Fibroblast of the conjunctiva (primary cell): ENCODE measurements at regions not wholly inside any gene's neighbourhood (a gene's known extent, or its start where the extent isn't known, plus 50 kb on each side); places are given as distances from the start of the nearest gene placed in this dataset.
A peak's percentile ranks its signal among the peaks of the same experiment; 100 is the strongest.

Experiments used
- DNase-seq: peaks from one replicate; pipeline ENCODE4 v3.0.0-alpha.2; 2010; ENCODE audit warnings: low read depth

DNA sequence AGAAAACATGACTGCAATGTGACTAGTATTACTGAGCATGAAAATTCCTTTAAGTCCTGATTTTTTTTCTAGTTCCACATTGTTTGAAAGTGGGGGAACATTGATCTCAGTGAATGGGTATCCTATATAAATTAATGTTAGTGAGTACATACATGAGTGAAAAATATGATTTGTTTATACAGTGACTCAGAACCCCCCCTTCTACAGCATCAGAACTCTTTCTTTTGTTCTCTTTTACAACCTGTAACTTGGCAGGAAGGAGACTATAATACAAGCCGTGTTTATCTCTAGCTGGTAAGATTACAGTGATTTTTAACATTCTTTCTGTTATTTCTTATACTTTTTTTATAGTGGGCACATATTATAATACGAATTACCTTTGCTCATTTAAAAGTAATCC is 384.7 kb downstream of the PDCD6IP start:
- DNase-seq, result no peak

DNA sequence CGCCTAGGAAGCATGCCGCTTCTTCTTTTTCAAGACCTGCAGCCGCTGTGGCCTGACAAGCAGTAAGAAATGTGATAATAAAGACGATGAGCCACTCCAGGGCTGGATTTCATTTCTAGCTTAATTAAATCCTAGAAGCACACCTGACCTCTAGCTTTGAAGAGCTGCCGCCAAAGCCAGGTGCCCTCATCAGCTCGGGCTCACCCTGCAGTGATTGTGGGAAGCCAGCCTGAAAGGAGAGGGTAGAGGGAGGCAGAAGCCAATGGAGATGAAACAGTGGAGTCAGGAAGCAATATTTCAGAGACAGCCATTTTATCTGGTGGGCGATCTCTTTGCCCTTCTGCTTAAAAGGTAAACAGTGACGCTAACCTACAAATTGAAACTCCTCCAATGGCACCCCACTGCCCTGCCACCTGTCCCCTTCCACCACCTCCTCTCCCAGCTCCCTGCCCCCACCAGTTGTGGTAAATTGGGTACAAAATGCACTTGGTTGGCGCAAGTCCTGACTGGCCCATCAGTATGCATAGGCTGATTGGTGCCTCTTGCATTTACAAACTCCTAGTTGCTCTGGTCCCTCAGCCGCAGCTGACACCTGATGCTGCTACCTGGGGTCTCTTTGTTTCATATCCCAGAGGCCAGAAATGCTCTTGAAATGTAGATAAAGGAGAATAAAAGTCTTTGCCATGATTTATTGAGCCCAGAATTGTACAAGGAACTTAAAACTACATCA is 385.3 kb downstream of the PDCD6IP start:
- no peak for DNase-seq

DNA sequence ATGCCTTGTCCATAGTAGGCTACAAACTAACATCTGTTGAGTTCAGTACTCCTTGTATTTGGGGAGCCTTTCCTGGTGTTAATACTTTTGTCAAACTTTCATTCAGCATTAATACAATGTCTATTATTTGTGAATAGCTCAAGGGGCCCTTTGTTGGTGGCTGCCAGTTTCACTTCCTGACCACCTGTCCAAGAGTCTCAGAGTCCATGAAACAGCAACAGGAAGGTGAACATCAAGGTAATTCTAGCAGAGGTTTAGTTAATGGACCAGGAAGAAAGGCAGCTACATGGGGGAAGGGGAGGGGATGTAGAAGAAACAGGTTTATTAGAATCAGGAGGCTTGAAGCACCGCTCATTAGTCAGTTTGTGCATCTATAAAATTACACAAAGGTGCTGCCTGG is 386.9 kb downstream of the PDCD6IP start:
- no peak for DNase-seq

DNA sequence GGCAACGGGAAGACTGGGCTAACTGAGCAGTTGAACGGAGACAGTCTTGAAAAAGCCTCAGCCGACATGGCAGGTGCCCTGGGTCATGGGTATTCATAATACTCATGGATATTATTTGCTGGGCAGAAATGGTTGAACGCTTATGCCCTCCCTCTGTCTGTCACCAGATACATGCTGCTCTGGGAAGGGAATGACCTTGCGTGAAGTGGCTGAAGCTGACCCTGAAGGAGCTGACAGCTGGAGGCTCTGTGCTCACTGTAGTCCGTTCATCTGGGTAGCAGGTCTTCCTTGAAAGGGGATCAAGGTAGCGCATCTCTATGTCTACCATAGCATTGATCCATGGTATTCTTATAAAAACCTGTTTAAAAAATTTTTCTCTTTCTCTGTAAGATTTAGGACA is 390.7 kb downstream of the PDCD6IP start:
- DNase-seq, result no peak

DNA sequence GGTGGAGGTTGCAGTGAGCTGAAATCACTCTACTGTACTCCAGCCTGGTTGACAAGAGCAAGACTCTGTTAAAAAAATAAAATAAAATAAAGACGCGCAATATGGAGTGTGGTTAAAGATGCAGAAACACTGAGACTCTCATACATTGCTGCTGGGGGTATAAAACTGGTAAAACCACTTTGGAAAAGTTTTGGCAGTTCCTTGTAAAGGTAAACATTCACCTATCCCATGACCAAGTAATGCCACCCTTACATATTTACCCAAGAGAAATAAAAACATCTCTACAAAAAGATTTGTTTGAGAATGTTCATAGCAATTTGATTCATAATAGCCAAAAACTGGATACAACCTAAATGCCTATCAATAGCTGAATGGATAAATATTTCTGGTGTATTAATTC is 398.5 kb downstream of the PDCD6IP start:
- no peak for DNase-seq

DNA sequence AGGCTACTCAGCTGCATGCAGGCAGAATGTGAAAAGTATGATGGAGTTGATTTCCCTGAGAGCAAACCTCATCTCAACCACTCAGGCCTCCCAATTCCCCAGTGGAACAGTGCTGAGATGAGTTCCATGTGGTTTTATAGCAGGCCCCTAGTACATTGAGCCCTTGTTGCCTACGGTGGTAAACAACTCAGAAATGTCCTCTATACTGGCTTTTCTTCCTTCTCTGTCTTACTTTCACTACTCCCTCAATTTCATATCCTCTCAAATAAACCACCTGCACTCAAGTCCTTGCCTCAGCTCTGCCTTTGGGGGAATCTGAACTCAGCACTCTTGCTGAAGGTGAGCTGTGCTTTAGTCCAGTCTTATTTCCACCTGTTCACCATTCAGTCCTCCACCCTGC is 399.9 kb downstream of the PDCD6IP start:
- no peak for DNase-seq

DNA sequence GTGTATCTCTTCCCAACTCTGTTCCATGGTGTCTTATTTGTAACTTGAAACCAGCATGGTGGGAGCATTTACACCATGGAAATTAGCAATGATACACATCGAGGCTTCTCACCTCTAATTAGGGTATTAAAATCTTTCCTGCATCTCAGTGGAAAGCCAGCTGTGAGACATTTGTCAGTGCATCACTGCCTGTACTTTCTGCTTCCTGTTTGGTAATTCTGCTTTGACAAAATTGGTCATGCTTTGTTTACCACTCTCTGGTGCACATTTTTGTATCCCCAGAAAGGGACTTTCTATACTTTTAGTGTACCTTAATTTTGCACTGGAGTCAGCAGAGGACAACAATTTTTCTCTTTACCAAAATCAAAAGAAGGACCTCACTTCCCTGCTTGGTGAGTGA is 402.1 kb downstream of the PDCD6IP start:
- DNase-seq, result no peak

DNA sequence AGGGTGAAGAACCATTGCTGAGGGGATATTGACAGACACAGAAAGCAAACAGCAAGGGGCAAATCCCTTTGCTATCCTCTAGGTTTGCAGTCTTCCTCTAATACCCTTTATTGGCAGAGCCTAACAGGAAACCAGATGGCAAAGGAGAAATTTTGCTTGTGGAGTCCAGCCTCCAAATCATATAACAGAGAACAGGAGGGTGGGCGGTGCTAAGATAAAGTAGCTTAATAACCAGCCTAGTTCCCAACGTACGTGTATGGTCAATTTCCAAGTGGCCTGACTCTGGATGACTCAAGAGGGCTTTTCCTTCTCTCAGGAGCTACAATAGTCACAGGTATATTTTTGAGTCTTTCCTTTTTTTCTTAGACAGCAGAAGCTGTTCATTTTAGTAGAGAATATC is 404.5 kb downstream of the PDCD6IP start:
- no peak for DNase-seq

DNA sequence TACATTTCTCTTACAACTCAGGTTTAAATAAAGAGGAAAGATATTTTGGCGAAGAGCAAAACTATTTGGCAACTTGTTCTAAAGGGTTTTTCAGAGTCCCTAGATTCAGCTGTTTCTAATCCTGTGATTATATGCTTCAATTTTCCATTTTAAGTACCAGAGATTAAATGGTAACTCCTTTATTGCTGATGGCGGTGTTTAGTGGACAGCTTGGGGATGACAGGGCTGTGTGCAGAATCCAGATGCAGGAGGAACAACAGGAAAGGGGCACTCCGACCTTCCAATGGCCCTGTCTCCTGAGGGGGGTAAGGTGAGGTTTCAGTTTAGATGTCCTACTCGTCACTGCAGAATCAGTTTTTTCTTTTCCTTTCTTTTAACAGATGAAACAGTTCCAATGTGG is 405.0 kb downstream of the PDCD6IP start:
- DNase-seq, result no peak

DNA sequence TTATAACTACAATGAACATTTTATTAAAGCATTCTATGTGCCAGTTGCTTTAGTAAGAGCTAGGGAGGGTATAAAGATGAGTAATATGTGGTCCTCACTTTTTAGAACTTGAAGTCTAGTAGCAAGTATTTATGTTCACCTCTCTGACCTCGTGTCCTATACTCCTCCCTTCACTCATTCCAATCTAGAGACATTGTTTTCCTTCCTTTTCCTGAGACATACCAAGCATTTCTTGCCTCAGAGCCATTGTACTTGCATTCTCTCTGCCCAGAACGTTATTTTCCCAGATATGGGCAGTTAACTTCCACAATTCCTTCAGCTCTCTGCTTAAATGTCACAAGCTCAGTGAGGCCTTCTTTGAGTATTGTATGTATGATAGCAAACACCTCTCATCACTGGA is 408.6 kb downstream of the PDCD6IP start:
- no peak for DNase-seq

DNA sequence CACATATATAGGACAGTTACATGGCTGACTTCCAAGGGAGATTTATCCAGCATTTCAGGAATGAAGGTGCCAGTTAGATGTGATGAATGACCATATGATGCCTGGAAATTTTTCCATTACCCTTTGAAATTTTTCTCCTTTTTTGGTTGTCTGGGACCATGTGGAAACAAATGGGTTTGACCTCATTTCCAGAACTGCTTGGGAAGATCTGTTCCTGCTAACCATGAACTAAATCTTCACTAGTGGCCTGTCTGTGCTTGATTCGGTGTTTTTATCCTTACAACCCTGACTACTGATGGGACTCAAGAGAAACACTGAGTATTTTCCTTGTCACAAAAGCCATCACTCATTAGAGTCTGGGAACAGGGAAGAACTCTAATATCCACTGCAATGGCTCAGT is 409.4 kb downstream of the PDCD6IP start:
- DNase-seq, result no peak

DNA sequence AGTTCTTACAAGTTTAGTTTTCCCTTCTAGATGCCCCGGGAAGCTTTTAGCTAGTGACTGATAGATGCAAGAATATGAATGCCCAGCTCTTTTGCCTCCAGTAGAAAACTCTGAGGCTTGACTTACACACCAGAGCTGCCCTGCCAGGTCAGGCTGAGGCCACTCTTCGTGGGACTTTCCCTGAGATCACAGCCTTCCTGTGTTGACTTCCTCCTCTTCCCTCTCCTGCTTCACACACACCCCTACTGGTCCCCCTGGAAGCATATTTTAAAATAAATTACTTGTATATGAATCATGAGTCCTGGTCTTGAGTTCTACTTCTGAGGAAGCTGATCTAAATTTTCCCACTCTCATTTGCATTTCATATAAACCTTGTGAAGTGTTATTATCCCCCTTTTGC is 413.7 kb downstream of the PDCD6IP start:
- no peak for DNase-seq

DNA sequence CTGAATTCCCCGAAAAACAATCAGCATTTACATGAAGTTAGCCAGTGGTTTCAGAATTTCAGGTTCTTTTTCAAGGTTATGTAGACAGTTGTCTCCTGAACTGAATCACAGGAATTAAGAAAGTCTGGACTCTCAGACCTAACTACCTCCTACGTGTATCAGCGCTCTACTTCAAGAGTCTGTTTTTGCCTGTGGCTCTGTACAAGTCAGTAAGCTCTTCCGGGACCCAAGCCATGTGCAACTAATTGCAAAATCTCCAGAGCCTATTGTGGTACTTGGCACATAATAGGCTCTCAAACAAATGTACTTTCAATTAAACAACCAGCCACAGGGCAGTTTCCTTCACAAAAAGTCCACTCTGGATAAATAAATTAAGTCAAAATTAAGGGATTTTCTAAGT is 414.2 kb downstream of the PDCD6IP start:
- DNase-seq, result peak; percentile 49

DNA sequence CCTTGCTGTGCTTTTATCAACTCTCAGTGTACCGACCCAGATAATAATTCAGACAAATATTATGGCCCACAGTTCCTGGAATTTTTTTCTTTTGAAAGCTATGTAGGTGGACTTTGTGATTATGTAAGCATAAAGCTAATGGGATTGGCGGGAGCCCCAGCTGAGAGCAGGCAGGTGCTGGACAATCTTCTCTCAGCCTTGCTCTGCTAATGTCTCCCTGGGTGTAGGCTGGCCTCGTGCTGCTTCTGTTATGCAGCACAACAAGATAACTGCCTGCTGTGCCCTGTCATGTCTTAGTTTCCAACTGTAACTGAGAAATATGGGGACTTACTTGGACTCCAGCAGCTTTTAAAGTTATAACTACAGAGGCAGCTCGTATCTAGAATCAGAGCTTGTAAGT is 415.0 kb downstream of the PDCD6IP start:
- no peak for DNase-seq

DNA sequence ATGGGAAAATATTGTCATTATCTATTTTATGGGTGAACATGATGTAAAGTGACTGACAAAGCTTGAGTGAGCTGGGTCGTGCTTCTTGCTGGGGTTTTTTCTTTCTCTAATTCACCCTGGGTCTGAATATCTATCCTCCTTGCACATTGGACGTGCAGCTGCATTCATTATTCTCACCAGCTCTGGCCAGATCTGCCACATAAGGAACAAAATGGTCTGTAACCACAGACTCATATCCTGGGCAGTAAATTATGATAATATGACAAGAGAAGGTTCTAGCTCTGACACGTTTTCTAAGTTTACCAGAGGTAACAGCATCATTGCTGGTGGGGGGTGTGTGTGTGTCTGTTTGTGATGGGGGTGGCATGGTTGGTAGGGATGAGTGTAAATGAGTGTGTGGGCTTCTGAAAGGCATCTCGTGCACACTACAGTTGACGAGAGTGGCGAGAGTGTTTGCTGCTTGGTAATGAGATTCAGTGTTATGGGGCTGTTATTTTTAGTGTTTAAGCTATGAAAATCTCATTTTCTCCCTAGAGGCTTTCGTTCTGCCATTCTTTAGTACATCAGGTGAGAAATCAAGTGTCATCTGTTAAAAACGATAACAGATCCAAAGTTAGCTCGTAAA is 418.4 kb downstream of the PDCD6IP start:
- DNase-seq, result no peak

DNA sequence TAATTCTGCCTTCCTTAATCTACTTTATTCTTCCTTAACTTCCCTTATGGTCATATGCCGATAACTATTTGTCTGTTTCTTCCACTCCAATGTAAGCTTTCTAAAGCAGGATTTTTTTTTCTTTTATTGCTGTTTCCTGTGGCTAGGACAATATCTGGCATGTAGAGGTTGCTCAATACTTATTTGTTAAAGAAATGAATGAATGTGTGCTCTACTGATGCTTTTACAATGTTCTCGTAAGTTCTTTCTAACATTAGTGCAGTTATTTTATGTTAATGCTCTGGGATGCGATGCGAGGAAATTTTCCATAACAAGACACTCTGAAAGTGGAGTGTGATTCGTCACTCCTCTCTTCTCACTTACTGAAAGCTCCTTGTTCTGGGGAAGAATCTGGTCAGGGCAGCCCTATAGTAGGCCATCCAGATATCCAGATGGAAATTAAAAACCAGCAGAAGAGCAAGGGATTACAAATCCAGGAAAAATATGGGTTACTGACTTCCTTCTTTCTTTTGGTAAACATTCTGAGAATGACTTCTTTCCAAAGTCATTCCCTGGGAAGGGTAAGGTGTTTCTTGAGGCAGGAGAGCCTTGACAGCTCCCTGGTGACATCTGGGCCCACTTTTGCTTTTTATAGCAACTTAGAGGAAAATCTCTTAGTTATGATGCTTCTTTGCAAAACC is 420.4 kb downstream of the PDCD6IP start:
- no peak for DNase-seq

DNA sequence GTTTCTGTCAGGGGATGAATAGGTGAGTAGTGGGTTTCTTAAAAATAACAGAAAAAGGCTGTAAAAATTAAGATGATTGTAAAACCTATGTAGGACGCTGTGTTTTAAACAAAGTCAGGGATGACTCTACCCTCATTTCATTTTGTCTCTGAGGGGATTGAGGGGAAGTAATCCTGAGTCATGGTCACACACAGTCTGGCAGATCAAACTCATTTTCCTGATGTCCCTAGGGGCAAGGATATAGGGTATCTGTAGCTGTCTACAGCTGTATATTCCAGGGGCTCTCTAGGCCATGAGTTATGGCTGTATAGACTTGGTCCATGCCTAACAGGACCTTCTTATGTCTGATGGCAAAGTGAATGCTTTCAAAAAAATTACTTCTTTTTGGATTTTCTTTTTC is 421.1 kb downstream of the PDCD6IP start:
- DNase-seq, result no peak

DNA sequence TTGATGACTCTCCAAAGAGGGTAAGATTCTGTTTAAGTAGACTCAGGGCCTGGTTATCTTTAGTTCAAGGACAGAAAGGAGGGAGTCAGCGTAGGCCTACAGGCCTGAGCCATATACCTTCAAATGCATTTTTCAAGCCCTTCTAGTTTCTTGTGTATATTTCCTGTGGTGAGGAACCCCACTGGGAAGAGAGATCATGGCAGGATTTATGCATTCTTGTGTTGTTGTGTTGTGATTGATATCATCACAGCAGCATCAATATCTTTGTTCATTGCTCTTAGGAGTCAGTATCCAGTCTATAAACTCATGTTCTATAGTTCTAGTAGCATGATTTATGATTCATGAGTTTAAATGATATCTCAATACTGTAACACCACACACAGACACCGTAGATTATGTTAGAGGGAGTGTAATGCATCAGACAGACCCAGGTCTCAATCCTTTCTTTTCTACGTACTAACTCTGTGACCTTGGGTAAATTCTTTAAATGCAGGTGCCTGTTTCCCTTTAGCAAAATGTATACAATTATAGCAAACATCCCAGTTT is 427.5 kb downstream of the PDCD6IP start:
- DNase-seq, result no peak

DNA sequence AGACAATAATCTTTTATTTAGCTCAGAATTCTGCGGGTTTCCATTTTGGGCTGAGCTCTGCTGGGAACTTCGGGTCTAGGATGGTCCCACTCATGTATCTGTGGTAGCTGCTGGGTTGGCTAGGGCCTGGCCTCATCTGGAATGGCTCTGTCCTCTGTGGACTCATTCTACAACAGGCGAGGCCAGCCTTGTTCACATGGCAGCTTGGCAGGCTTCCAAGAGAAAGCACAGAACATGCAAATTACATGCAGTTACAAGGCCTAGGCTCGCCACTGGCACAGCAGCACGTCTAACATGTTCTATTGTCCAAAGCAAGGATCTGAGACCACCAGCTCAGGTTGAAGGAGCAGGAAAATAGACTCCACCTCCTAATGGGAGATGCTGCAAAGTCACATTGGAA is 431.4 kb downstream of the PDCD6IP start:
- DNase-seq, result no peak

DNA sequence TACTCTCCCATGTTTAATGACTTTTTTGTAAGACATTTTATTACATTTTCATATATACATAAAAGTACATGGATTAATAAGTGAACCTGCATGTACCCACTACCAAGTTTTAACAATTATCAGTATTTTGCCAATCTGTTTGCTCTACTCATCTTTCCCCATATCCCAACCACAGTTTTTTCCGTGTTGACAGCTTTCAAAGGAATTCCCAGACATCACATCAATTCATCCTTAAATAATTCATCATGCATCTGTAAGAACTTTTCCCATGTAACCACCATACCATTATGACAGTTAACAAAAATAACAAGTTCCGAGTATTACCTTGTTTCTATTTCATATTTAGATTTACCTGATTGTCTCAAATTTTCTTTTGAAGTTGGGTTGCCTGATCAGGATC is 436.7 kb downstream of the PDCD6IP start:
- DNase-seq, result no peak

DNA sequence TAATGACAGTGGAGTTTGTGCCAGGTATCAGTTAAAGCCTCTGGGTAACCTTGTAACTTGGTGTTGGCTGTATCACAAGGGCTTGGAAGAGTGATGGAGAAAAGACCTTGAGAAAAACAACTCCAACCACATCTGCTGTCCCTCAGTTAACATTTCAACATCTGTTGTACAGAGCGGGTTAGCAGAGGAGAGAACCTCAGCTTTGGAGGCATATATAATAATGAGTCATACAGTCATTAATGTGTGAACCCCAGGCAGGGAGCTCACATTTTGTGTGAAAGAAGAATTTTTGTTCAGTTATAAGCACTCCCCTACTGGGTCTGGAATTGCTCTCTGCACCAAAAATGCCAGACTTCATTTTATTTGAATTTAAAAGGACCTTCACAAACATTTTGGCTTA is 439.5 kb downstream of the PDCD6IP start:
- no peak for DNase-seq

DNA sequence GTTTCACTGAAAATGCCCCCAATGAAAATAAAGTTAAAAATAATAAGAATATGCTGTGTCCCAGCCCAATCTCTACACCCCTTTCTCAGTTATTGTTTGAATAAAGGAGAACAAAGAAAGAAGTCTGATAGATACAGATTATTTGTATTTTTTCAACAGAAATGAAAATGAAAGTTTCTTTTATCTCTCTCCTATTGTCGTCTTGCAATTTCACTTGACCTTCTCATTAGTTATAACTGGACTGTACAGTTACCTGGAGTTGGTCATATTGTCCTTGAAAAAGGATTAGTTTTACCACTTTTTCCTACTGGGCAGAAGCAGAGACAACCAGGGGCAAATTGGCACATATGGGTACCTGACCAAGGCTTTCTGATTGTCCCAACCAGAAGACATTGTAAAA is 440.0 kb downstream of the PDCD6IP start:
- no peak for DNase-seq

DNA sequence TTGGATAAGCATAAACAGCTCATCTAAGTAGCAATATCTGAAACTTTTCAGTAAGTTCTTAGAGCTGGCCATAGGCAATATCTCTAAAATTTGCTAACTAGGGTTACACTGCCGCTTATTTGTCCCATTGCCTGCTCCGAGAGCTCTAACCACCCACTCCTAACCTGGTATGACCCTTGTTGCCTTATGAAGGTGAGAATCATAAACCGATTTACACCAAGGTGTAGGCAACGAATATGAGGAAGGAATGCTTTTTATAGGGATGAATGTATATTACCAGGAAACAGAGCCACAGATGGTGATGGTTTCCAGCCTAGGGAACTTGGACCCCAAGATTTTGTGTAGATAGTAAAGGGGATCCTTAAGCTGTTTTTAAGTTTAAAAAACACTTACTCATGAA is 440.9 kb downstream of the PDCD6IP start:
- no peak for DNase-seq
